HG02798 (cell line): ENCODE measurements at regions not wholly inside any gene's neighbourhood (a gene's known extent, or its start where the extent isn't known, plus 50 kb on each side); places are given as distances from the start of the nearest gene placed in this dataset.
"Not testable (repeated sequence)": the region's sequence is repeated elsewhere in the genome, so short reads cannot be mapped to it uniquely, and the experiment has no call there.

Experiments used
- ATAC-seq: cut with Tn5 transposase; IDR thresholded peaks from one replicate; pipeline ENCODE4 v1.9.1; 2021; ENCODE audit warnings: mild to moderate bottlenecking; ENCODE audit not compliant: unreplicated experiment, poor library complexity

DNA sequence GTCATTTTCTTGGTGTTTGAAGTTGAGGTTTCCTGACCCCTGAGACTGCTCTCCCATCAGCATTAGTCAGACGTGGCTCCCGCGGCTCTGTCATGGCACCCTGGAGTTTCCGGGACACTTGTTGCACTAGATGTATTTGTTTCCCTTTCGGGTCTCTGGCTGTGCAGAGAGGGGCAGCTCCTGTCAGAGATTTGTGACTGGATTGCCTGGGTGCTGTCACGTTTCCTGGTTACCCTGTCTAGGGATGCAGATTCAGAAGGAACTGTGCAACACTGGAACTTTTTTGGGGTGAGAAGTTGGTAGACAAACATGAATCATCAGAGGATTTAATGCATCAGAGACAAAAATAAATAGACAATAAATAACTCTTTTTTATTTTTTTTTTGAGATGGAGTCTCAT lies 431.8 kb upstream of the MAN1A1 start:
- no peak for ATAC-seq

DNA sequence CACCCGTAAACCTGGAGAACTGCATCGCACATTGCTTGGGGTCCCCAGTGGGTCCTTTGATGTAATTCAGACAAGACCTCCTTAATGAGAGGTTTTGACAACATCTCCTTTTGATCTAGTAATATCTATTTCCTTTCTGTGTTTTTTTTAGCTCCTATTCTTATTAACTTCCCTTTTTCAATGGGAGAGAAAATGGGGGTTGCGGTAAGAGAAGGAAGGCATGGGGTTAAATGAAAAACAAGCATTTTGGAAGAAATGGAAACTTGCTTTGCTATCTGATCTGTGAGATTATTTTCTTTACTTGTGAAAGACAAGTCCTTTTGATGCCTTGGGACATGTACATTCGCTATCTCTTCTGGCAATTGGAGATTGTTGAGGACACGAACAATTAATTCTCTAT lies 418.6 kb upstream of the MAN1A1 start:
- ATAC-seq, result no peak

DNA sequence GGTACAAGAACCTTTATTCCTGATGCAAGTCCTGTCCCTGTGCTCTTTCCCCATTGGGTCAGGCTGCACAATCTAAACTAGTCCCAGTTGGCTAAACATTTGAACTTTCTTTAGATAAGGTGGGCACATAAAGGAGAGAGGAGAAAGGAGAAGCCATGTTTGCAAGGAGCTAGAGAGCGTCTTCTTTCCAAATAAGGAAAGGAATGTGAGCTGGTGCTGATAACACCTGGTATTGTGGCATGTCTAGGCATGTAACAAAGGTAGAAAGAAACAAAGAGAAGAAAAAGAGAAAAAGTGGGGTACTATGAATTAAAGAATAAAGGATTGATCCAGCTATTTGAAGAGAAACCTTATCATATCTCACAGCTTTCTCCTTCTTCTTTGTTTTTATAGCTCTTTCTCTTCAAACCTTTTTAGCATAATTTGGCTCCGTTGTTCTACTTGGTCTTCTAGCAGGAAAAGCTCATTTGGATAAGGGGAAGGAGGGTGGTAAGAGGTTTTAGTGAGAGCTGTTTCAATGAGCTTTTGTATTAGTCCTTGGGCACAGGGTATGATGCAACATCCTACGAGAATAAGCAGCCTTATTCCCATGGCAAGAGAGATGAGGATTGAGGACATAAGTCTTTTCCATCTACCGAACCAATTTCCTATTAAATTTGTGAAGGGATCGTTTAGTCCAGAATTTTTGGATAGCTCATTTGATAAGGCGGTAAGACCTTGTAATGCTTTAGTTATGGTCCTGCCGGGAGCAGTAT lies 415.5 kb upstream of the MAN1A1 start:
- ATAC-seq, result no peak

DNA sequence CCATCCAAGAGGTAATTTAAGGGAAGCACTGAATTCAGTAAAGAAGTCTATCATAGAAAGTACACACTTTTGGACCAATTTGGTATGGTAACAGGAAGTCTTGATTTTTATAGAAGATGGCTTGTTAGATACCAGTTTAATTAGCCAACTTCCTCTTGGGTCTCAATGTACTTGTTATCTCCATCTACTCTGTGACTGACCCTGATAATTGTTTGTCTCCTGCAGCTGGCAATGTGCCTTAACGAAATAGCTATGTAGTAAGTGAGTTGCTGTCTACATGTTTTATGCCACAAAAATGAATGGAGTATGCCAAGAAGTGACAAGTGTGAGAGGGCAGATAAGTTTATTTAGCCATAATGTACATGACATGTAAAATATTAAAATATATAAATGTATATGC lies 410.5 kb upstream of the MAN1A1 start:
- ATAC-seq, result no peak

DNA sequence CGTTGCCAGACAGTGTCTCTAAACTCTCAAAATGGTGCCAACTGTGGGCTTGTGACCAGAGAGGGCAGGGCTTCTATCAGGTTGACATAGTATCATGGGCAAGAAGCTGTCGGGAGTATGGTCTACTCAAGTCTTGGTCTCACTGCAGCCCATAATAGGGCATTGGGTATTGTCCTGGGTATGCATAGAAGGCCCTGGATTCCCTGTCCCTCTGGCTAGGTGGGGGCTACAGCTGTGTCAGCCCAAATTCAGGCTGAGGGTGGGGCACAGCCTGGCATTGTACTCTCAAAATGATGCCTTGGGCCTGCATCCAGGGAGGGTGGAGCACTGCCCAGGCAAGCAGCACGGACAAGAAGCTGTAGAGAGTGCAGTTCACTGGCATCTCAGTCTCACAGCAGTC lies 408.8 kb upstream of the MAN1A1 start:
- no peak for ATAC-seq

DNA sequence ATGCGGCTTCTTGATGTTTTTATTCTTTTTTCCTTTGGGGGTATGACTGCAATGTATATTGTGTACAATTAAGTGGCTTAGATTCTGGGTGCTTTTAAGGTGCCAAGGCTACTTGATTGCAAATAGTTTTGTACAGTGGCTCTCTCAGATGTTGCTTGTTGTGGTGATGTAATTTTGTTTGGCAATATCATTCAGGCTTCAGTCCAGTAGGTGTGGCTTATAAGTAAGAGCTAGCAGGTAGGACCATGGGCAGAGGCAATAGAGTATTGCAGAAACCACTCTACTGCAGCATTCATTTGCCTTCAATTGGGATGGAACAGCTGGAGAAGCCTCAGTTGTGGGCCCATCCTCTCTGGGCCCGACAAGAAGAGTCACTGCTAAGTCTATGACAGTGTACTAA lies 407.9 kb upstream of the MAN1A1 start:
- ATAC-seq, result no peak

DNA sequence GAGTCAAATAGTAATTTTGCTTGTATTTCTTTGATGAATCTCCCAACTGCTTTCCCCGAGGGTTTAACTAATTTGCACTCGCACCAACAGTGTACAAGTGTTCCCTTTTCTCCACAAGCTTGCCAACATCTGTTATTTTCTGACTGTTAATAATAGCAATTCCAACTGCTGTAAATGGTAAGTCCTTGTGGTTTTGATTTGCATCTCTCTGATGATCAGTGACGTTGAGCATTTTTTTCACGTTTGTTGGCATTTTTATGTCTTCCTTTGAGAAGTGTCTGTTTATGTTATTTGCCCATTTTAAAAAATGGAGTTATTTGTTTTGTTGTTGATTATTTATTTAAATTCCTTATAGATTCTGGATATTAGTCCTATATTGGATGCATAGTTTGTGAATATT lies 399.8 kb upstream of the MAN1A1 start:
- ATAC-seq, result no peak

DNA sequence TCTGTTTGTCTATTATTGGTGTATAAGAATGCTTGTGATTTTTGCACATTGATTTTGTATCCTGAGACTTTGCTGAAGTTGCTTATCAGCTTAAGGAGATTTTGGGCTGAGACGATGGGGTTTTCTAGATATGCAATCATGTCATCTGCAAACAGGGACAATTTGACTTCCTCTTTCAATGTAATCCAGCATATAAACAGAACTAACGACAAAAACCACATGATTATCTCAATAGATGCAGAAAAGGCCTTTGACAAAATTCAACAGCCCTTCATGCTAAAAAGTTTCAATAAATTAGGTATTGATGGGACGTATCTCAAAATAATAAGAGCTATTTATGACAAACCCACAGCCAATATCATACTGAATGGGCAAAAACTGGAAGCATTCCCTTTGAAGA lies 399.0 kb upstream of the MAN1A1 start:
- ATAC-seq, result not testable (repeated sequence)

DNA sequence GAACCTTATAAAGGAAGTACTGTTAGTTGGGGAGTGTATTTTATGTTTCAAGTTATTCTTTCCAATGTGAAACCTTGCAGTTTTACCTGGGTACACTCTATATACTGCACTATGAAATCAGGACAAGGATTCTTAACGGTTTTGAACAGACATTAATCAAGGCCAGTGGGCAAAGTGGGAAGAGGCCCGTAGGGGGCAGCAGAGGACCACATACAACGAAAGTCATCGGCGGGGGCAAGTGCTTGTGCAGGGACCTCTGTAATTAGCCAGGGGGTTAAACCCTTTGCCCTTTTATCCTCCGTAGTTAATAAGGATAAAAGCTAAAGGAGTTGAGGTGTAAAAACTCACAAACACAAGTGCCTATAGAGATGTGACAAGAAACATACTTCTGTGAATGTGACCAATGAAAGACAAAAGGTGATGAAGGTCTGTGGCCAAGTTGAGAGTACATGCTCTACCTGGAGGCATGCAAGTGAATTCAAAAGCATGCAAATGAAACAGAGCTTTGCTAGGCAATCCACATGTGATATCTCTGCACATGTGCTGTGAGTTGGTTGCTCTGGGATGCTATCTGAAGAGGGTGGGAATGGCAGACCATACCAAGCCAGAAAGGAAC lies 392.7 kb upstream of the MAN1A1 start:
- ATAC-seq, result peak; percentile 92

DNA sequence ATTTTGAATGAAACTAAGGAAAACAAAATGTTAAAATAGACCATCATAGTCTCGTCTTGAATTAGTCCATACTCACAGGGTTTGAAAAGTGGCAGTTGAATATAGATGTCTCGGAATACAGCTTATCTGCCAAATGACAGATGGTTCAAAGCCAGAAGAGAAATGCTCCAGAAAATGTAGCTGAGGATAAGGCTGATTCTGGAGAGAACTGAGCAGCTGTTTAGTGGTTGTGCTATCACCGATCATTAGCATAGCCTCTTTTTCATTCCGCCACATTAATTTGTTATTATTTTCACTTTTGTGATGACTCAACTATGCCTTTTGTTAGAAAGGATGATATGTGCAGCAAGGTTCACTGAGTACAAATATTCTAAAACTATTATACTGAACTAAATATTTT lies 390.2 kb upstream of the MAN1A1 start:
- ATAC-seq, result no peak

DNA sequence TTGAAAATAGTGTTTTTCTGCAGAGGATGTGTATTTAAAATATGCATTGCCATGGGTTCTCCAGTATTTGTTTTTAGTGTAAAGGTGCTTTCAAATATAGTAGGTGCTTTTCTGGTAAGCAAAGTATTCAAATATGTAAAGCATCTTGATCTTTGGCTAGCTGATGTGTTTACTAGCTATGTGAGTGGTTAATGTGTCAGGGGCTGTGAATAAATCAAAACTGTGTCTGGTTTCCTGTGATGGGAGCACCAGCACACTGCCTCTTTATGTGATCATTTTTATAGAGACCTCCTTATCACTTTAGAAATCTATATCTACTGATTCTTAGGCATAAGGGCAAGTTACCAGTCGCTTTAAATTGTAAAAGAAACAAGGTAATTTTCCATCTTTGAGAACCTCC lies 388.9 kb upstream of the MAN1A1 start:
- ATAC-seq, result no peak

DNA sequence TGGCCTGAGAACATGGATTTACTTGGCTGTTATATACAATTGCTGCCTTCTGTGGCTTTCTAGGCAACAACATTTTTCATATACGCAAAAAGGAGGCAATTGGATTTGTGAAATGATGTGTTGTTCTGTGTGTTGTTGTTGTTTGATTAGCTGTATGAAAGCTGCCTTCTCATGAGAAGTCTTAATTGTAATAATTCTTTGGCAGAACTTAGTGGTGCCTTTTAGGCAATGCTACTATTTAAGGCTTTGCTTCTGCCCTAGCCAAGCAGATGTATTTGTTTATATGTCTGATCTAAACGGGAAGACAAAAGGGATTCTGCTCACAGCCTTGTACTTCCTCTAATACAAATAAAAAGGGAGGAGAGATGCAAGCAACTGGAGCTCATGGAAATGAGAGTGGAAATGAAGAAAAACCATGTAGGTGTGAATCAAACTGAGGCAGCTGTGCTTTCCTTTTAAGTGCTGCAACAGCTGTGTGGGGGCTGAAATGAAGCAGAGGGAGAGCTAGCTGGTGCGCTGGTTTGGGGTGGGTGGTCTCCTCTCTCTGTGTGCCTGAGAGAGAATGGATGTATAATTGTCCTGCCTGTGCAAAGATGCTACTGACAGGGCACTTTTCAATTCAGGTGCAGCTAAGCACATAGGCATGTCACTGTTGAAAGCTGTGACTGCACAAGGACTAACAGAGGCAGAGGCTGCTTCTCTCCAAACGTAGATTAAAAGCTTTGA lies 386.9 kb upstream of the MAN1A1 start:
- ATAC-seq, result no peak

DNA sequence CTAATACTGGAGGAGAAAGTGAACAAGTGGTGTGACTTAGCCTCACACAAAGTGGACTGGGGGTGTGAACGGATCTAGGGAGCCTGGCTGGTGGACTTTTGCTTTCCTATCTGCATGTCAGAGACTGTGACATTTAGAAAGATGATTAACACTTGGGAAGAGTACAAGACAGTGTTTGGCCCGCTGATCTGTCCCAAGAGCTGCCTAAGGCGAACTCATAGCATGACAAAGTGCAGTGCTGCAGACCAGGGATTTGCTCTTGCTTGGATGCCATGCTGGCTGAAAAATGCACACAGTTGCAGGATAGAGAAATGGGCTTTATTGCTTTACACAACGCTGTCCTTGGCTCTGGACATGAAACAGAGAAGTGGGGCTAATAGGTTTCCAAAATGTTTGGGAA lies 386.0 kb upstream of the MAN1A1 start:
- no peak for ATAC-seq

DNA sequence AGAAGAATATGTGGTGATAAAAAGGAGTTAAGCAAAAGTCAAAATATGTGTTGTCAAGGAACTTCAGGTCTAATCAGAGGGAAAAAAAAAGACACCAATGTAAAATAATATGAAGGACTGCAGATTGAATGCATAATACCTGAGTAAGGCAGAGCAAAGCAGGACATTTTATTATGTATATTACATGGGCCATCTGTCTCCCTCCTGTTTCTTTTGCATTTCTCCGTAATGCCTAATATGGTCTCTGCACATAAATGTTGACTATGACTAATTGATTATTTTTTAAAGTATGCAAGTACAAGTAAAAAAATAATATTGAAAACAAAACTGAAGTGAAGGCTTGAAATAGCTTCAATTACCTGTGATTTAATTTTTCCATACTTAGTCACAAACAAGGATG lies 384.7 kb upstream of the MAN1A1 start:
- ATAC-seq, result no peak

DNA sequence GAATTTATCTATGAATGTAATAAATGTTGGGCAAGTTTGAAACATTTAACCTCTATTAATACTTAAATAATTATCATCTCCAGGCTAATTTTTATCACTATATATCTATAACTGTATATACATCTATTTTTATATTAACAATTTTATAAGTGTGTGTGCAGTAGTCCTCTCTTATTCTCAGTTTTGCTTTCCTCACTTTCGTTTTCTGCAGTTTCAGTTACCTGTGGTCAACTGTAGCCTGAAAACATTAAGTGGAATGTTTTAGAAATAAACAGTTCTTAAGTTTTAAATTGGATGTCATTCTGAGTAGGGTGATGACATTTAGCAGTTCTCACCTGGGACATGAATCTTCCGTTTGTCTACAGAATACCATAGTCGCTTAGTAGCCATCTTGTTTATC lies 379.4 kb upstream of the MAN1A1 start:
- ATAC-seq, result peak; percentile 75

DNA sequence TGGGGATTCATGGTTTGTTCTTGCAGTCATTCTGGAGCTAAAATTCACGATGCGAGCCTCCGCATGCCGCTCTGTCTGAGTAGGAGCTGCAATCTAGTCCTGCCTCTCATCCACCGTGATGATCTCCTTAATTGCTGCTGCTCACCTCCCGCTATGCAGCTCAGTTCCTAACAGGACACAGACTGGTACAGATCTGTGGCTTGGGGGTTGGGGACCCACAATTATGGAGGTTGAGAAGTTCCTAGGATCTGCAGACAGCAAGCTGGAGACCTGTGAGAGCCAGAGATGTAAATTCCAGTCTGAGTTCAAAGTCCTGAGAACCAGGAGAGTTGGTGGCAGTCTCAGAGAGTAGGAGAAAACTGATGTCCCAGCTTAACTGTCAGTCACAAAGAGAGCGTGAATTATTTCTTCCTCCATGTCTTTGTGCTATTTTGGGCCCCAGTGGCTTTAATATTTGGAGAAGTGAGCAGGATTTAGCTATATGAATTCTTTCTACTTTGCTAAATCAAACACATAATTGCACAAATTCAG lies 378.7 kb upstream of the MAN1A1 start:
- no peak for ATAC-seq

DNA sequence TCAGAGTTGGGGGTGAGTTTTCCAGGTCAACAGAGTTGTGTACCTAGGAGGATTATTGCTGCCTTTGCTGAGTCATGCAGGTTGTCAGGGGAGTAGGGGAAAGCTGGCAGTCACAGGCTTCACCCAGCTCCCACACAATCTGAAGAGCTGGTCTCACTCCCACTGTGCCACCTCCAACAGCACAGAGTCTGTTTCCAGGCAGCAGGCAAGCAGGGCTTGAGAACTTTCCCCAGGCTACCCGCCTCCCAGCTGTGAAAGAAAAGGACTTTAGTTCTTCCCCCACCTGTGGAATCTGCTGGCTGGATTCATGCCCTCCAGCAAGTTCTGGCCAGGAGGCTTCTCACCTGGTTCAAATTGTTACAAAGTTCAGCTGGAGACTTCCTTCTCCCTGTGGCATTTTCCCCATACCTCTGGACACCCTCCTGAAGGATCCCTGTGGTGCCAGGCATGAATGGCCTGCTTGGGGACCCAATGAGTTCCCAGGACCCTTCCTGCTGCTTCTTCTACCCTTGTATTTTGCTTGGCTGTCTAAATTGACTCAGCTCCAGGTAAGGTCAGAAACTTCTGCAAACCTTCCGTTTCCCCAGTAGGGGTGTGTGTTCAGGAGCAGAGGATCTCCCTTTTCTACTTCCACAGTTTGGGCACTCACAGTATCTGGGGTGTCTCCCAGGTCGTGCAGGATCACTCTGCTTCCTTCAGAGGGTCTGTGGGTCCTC lies 378.1 kb upstream of the MAN1A1 start:
- no peak for ATAC-seq

DNA sequence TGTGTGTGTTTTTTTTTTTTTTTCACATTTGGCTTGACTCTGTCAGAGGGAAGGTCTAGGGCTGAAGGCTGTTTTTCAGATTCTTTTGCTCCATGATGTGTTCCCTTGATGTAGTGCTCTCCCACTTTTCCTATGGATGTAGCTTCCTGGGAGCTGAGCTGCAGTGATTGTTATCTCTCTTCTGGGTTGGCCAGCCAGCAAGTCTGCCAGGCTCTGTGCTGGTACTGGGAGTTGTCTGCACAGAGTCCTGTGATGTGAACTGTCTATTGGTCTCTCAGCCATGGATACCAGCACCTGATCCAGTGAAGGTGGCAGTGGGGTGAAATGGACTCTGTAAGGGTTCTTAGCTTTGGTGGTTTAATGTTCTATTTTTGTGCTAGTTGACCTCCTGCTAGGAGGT lies 377.4 kb upstream of the MAN1A1 start:
- not testable (repeated sequence) for ATAC-seq

DNA sequence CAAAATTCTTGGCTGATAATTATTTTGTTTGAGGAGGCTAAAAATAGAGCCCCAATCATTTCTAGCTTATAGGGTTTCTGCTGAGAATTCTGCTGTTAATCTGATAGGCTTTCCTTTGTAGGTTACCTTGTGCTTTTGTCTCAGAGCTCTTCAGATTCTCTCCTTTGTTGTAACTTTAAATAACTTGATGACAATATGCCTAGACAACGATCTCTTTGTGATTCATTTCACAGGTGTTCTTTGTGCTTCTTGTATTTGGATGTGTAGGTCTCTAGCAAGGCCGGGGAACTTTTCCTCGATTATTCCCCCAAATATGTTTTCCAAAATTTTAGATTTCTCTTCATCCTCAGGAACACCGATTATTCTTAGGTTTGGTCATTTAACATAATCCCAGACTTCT lies 376.5 kb upstream of the MAN1A1 start:
- no peak for ATAC-seq

DNA sequence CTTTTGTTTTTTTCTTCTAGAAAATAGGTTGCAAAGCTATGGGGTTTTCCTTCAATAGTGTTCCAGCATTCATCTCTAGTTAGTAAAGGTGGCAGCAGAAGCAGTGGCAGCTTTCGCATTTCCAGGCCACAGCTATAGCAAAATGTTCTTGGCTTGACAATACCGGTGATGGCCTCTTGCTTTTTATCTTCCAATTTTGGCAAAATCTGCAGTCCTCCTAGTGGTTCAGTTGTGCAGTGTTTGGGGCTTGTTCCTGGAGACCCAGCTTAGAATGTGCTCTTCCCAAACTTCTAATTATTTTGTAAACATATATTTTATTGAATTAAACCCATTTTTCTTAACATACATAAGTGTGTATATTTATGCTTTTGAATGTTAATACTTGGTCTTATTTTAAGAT lies 370.6 kb upstream of the MAN1A1 start:
- ATAC-seq, result no peak

DNA sequence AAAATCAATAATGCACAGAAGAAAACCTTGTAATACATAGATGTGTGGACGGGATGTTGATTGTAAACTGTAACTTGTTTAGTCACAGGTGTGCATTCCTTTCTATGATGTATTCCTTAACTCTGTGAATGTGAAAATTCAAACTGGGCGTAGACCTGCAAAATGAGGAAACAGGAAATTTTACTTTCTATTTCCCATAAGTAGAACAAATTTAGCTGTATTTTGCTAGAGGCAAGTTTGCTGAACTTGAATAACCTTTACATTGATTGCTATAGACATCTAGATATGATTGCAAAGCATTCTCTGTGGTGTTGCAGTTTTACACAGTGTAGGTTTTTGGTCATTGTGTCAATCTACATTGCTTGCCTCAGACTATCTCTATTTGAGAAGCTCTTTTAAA lies 368.4 kb upstream of the MAN1A1 start:
- no peak for ATAC-seq
